ENCODE measurements at regions not wholly inside any gene's neighbourhood (a gene's known extent, or its start where the extent isn't known, plus 50 kb on each side); places are given as distances from the start of the nearest gene placed in this dataset.

GRCh38 chr19:31803835-31804446 lies 454.7 kb upstream of the TSHZ3 start:
- Histone ChIP-seq H3K4me1 (ENCODE audit: control insufficient read depth in 4 of 4, insufficient read depth in 4 of 4, low read length in 3 of 4) (no peaks in the 10 kb centered on the region), H3K9me3 (ENCODE audit: control insufficient read depth in 4 of 4, low read length in 3 of 4) (no peaks in the 10 kb centered on the region), H3K9ac (ENCODE audit: low read depth in 1 of 2, low read length in 2 of 2) (no peak overlapping the region), H3K4me3 (ENCODE audit: low read depth in 1 of 3, low read length in 3 of 3) (no peak overlapping the region), H3K36me3 (ENCODE audit: control insufficient read depth in 4 of 4, insufficient read depth in 3 of 4, low read depth in 1 of 4, low read length in 3 of 4) (no peaks in the 10 kb centered on the region), H3K27me3 (ENCODE audit: control insufficient read depth in 4 of 4, insufficient read depth in 4 of 4, low read length in 3 of 4) (no peaks in the 10 kb centered on the region), H3K27ac (ENCODE audit: low read depth in 1 of 2, low read length in 2 of 2) (no peak overlapping the region)
- DNase-seq (ENCODE audit: low spot score): no peak
- TF ChIP-seq REST (IDR thresholded peaks at IDR 0.05): no peak
- TF ChIP-seq FOXA1 (IDR thresholded peaks at IDR 0.05): no peak
- TF ChIP-seq FOXA2 (IDR thresholded peaks at IDR 0.05): no peak
- TF ChIP-seq TAF1 (conservative IDR thresholded peaks at IDR 0.05): no peak
- no peak for TF ChIP-seq ATF3 (IDR thresholded peaks at IDR 0.05)
- TF ChIP-seq RAD21 (IDR thresholded peaks at IDR 0.05): no peak
- no peak for TF ChIP-seq MAX (IDR thresholded peaks at IDR 0.05)
- TF ChIP-seq RXRA (IDR thresholded peaks at IDR 0.05): no peak
- TF ChIP-seq EGR1 (IDR thresholded peaks at IDR 0.05; ENCODE audit: low read depth in 2 of 2): no peak
- TF ChIP-seq JUND (IDR thresholded peaks at IDR 0.05): no peak
- TF ChIP-seq HNF4G (IDR thresholded peaks at IDR 0.05): no peak
- TF ChIP-seq CTCF (IDR thresholded peaks at IDR 0.05; ENCODE audit: low read depth, low read length, missing input control): no peak
- no peak for TF ChIP-seq NR2F2 (IDR thresholded peaks at IDR 0.05)
- WGBS: 64% methylated on average over 6 of the region's 6 CpGs

- Histone ChIP-seq H3K9me3 (ENCODE audit: control insufficient read depth in 4 of 4, low read length in 3 of 4) (no peaks in the 10 kb centered on the region), H3K27me3 (ENCODE audit: control insufficient read depth in 4 of 4, insufficient read depth in 4 of 4, low read length in 3 of 4) (no peaks in the 10 kb centered on the region), H3K4me3 (ENCODE audit: low read depth in 1 of 3, low read length in 3 of 3) (no peak overlapping the region), H3K36me3 (ENCODE audit: control insufficient read depth in 4 of 4, insufficient read depth in 3 of 4, low read depth in 1 of 4, low read length in 3 of 4) (no peaks in the 10 kb centered on the region), H3K4me1 (ENCODE audit: control insufficient read depth in 4 of 4, insufficient read depth in 4 of 4, low read length in 3 of 4) (no peaks in the 10 kb centered on the region), H3K9ac (ENCODE audit: low read depth in 1 of 2, low read length in 2 of 2) (no peak overlapping the region), H3K27ac (ENCODE audit: low read depth in 1 of 2, low read length in 2 of 2) (no peak overlapping the region)
- 68% methylated on average over 2 of the region's 2 CpGs for WGBS
- DNase-seq (ENCODE audit: low spot score): no peak
- TF ChIP-seq ATF3 (IDR thresholded peaks at IDR 0.05) (no peak), RAD21 (IDR thresholded peaks at IDR 0.05) (no peak), JUND (IDR thresholded peaks at IDR 0.05) (no peak), EGR1 (IDR thresholded peaks at IDR 0.05; ENCODE audit: low read depth in 2 of 2) (no peak), HNF4G (IDR thresholded peaks at IDR 0.05) (no peak), MAX (IDR thresholded peaks at IDR 0.05) (no peak), ZBTB33 (IDR thresholded peaks at IDR 0.05) (no peak), NR2F2 (IDR thresholded peaks at IDR 0.05) (no peak), CTCF (IDR thresholded peaks at IDR 0.05; ENCODE audit: low read depth, low read length, missing input control) (no peak), RXRA (IDR thresholded peaks at IDR 0.05) (no peak), FOXA2 (IDR thresholded peaks at IDR 0.05) (no peak), GABPA (IDR thresholded peaks at IDR 0.05 in 1 of 2, conservative IDR thresholded peaks at IDR 0.05 in 1 of 2) (no peak), SP1 (IDR thresholded peaks at IDR 0.05) (no peak), FOXA1 (IDR thresholded peaks at IDR 0.05) (no peak)
Measured at GRCh38 chr19:31804668-31805067, 455.4 kb upstream of the TSHZ3 start.
